OCI-LY7 (cell line): ENCODE measurements at regions not wholly inside any gene's neighbourhood (a gene's known extent, or its start where the extent isn't known, plus 50 kb on each side); places are given as distances from the start of the nearest gene placed in this dataset.

Experiments used
- CTCF ChIP-seq: fragments of 200-600 bp; sonication (generic); conservative IDR thresholded peaks from 2 replicates; pipeline ENCODE4 v1.5.1; 2014; ENCODE audit warnings: mild to moderate bottlenecking, antibody characterized with exemption, low read length, moderate library complexity, mixed read lengths
- EZH2phosphoT487 ChIP-seq: fragments of 200-600 bp; sonication (generic); IDR thresholded peaks from 2 replicates; pipeline ENCODE4 v1.6.1; 2018; ENCODE audit warnings: low read depth, borderline replicate concordance, mild to moderate bottlenecking, mixed run types, antibody characterized with exemption, low read length, moderate library complexity, mixed read lengths

GRCh38 chr2:147520817-147521216 is 324.0 kb upstream of the ACVR2A start:
- TF ChIP-seq CTCF = no peak
- TF ChIP-seq EZH2phosphoT487 = no peak
